ENCODE measurements at regions not wholly inside any gene's neighbourhood (a gene's known extent, or its start where the extent isn't known, plus 50 kb on each side); places are given as distances from the start of the nearest gene placed in this dataset.

DNA sequence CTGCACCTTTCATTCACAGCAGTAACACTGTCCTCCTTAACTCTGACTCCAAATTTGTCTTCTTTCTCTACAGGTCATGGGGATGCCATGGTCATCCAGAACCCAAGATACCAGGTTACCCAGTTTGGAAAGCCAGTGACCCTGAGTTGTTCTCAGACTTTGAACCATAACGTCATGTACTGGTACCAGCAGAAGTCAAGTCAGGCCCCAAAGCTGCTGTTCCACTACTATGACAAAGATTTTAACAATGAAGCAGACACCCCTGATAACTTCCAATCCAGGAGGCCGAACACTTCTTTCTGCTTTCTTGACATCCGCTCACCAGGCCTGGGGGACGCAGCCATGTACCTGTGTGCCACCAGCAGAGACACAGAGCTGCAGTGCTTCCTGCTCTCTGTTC, 156.2 kb upstream of the PRSS1 start:
- TF ChIP-seq, protein P1, sequence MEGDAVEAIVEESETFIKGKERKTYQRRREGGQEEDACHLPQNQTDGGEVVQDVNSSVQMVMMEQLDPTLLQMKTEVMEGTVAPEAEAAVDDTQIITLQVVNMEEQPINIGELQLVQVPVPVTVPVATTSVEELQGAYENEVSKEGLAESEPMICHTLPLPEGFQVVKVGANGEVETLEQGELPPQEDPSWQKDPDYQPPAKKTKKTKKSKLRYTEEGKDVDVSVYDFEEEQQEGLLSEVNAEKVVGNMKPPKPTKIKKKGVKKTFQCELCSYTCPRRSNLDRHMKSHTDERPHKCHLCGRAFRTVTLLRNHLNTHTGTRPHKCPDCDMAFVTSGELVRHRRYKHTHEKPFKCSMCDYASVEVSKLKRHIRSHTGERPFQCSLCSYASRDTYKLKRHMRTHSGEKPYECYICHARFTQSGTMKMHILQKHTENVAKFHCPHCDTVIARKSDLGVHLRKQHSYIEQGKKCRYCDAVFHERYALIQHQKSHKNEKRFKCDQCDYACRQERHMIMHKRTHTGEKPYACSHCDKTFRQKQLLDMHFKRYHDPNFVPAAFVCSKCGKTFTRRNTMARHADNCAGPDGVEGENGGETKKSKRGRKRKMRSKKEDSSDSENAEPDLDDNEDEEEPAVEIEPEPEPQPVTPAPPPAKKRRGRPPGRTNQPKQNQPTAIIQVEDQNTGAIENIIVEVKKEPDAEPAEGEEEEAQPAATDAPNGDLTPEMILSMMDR (conservative IDR thresholded peaks at IDR 0.05 in 1 of 2, IDR thresholded peaks at IDR 0.05 in 1 of 2; ENCODE audit: extremely low read depth in 1 of 2, insufficient read depth in 1 of 2, low read depth in 1 of 2, low read length in 2 of 2): no peak
- TF ChIP-seq EZH2 (IDR thresholded peaks at IDR 0.05; ENCODE audit: borderline replicate concordance, low read length): no peak
